ENCODE measurements at regions not wholly inside any gene's neighbourhood (a gene's known extent, or its start where the extent isn't known, plus 50 kb on each side); places are given as distances from the start of the nearest gene placed in this dataset.

DNA sequence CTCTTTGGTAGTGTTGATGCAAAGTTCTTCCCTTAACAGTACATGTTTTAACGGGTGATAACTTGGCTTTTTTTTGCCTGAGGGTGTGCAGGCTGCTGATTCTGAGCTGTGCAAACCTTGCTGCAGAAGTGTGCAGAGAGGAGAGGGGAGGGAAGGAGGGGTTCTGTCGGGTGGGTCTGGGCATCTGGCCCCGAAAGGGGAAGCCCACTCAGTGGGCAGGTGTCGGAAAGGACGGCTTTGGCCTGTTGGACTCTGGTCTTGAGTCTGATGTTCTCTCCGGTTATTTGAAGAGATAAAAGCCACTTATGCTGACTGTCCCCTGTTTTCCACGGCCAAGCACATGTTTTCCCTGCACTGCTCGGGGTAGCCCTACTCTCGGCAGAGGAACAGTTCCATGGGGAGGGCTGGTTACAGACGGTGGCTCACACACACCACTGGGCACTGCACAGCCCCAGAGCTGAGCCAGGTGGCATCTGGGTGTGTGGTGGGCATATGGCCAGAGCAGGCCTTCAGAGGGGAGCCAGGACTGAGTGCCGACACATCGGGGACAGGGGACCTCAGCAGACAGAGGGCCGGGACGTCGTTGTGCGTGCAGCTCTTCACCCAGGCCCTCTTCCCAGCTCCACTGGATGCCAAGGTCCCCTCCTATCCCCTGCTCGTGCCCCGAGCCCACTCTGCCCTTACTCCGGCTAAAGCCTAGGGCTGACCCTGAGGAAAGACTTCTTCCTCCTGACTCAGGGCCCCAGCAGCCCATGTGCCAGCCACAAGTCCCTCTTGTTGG, 93.2 kb downstream of the TEX29 start:
- TF ChIP-seq CTCF (IDR thresholded peaks at IDR 0.05; ENCODE audit: low read depth, low read length, poor library complexity, severe bottlenecking) (no peak), EZH2phosphoT487 (IDR thresholded peaks at IDR 0.05; ENCODE audit: borderline replicate concordance, low read length) (no peak)

Data from DOHH2 (cell line).